GM12892 (cell line): ENCODE measurements at regions not wholly inside any gene's neighbourhood (a gene's known extent, or its start where the extent isn't known, plus 50 kb on each side); places are given as distances from the start of the nearest gene placed in this dataset.

Experiments used
- POLR2A ChIP-seq: IDR thresholded peaks from 2 replicates; pipeline ENCODE4 v1.6.1; 2011; ENCODE audit warnings: low read depth, low read length, control low read depth
- POLR2AphosphoS5 ChIP-seq: IDR thresholded peaks from 2 replicates; pipeline ENCODE4 v1.6.1; 2011; ENCODE audit warnings: low read depth, low read length, control low read depth
- TAF1 ChIP-seq: IDR thresholded peaks from 2 replicates; pipeline ENCODE4 v1.6.1; 2011; ENCODE audit warnings: low read depth, mild to moderate bottlenecking, control low read depth, low read length, borderline replicate concordance

- no peak for TF ChIP-seq TAF1
- TF ChIP-seq POLR2A = no peak
- TF ChIP-seq POLR2AphosphoS5 = no peak
These were observed 50.2 kb downstream of the ZZZ3 start for GRCh38 chr1:77632216-77632615.
